ENCODE measurements at regions not wholly inside any gene's neighbourhood (a gene's known extent, or its start where the extent isn't known, plus 50 kb on each side); places are given as distances from the start of the nearest gene placed in this dataset.
"Not testable (repeated sequence)": the region's sequence is repeated elsewhere in the genome, so short reads cannot be mapped to it uniquely, and the experiment has no call there.

DNA sequence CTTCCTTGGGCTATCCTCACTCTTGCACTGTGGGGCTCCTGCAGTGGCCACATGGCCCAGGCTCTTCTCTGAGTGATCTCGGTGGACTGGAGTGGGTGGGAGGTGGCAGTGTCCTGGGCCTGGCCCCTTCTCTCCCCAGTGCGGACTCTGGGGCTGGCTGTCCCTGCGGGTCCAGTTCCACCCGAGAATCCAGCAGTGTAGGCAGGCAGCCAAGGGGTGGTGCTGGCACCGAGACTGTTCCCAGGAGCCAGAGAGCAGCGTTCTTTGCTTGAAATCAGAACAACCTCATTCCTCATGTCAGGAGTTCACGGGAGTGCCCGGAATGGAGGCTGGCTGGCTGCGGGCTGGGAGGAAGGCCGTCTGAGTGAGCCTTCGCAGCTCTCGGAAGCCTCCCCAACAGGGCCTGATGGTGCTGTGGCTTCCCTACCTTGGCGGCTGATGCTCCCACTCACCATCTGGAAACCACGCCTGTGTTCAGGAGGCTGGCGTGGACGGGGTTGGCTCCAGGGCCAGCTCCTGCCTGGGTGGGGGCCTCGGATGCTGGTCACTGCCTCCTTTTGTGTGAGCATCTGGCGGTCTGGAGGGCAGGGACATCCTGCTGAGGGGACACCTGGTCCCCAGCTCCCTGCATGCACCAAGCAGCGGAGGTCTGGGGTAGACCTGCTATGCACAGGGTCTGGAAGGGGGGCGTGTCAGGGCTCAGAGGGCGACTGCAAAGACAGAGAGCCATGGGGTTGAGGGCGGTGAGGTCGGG, 238.9 kb downstream of the TMEM121 start:
- H3K9me3 ChIP-seq; H3K4me1 ChIP-seq; H3K36me3 ChIP-seq; H3K27me3 ChIP-seq; intact Hi-C loops (cut with DNase I; ENCODE audit: low total_unique reads); H3K4me3 ChIP-seq; DNase-seq: not testable (repeated sequence)
- H3K27ac ChIP-seq: peak overlapping the region in 1 of 2 donors; percentile 7

DNA sequence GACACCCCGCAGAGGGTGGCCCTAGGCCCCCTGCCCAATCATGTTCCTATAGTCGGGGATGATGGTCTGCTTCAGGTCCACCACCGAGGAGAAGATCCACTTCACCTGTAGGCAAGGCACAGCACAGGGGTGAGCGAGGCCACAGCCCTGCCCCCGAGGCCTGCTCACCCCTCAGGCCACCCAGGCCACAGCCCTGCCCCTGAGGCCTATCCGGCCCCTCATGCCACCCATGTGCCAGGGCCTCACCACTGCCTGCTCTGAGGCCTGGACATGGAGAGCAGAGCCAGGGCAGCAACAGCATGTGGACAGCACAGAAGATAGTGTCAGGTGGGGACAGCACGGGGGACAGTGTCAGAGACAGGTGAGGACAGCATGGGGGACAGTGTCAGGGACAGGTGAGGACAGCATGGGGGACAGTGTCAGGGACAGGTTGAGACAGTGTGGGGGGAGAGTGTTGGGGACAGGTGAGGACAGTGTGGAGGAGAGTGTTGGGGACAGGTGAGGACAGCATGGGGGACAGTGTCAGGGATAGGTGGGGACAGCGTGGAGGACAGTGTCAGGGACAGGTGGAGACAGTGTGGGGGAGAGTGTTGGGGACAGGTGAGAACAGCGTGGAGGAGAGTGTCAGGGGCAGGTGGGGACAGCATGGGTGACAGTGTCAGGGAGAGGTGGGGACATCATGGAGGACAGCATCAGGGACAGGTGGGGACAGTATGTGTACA, 239.7 kb downstream of the TMEM121 start:
- intact Hi-C loops (cut with DNase I; ENCODE audit: low total_unique reads): no loop called here
- TF ChIP-seq, protein P1, sequence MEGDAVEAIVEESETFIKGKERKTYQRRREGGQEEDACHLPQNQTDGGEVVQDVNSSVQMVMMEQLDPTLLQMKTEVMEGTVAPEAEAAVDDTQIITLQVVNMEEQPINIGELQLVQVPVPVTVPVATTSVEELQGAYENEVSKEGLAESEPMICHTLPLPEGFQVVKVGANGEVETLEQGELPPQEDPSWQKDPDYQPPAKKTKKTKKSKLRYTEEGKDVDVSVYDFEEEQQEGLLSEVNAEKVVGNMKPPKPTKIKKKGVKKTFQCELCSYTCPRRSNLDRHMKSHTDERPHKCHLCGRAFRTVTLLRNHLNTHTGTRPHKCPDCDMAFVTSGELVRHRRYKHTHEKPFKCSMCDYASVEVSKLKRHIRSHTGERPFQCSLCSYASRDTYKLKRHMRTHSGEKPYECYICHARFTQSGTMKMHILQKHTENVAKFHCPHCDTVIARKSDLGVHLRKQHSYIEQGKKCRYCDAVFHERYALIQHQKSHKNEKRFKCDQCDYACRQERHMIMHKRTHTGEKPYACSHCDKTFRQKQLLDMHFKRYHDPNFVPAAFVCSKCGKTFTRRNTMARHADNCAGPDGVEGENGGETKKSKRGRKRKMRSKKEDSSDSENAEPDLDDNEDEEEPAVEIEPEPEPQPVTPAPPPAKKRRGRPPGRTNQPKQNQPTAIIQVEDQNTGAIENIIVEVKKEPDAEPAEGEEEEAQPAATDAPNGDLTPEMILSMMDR (IDR thresholded peaks at IDR 0.05): no peak
- H3K9me3 ChIP-seq: no peaks in the 10 kb centered on the region
- H3K27ac ChIP-seq: no peak overlapping the region
- H3K4me1 ChIP-seq: peaks cover 0 to 7% (median 2%) of the 10 kb centered on the region in 4 donors
- H3K36me3 ChIP-seq: no peaks in the 10 kb centered on the region
- no peak overlapping the region for H3K4me3 ChIP-seq
- no peak for DNase-seq
- no peaks in the 10 kb centered on the region for H3K27me3 ChIP-seq

DNA sequence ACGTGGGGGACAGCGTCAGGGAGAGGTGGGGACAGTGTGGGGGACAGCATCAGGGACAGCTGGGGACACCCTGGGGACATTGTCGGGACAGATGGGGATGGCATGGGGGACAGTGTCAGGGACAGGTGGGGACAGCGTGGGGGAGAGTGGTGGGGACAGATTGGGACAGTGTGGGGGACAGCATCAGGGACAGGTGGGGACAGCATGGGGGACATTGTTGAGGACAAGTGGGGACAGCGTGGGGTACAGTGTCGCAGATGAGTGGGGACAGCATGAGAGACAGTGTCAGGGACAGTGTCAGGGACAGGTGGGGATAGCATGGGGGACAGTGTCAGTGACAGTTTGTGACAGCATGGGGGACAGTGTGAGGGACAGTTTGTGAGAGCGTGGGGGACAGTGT, 240.9 kb downstream of the TMEM121 start:
- TF ChIP-seq, protein P1 (IDR thresholded peaks at IDR 0.05): no peak
- no peak for DNase-seq
- Histone ChIP-seq H3K36me3 (no peaks in the 10 kb centered on the region), H3K27me3 (no peaks in the 10 kb centered on the region), H3K9me3 (no peaks in the 10 kb centered on the region), H3K27ac (no peak overlapping the region), H3K4me1 (peaks cover 0 to 7% (median 2%) of the 10 kb centered on the region in 4 donors), H3K4me3 (no peak overlapping the region)
- intact Hi-C loops (cut with DNase I; ENCODE audit: low total_unique reads): no loop called here

GRCh38 chr14:105768039-105768438, 241.7 kb downstream of the TMEM121 start:
- H3K27me3 ChIP-seq; H3K27ac ChIP-seq; DNase-seq; H3K4me3 ChIP-seq; H3K4me1 ChIP-seq; H3K36me3 ChIP-seq; H3K9me3 ChIP-seq; intact Hi-C loops (cut with DNase I; ENCODE audit: low total_unique reads): not testable (repeated sequence)

GRCh38 chr14:105769061-105769730, 242.8 kb downstream of the TMEM121 start:
- H3K4me1 ChIP-seq; H3K27ac ChIP-seq; H3K27me3 ChIP-seq; H3K9me3 ChIP-seq; intact Hi-C loops (cut with DNase I; ENCODE audit: low total_unique reads); DNase-seq; H3K36me3 ChIP-seq; H3K4me3 ChIP-seq: not testable (repeated sequence)

DNA sequence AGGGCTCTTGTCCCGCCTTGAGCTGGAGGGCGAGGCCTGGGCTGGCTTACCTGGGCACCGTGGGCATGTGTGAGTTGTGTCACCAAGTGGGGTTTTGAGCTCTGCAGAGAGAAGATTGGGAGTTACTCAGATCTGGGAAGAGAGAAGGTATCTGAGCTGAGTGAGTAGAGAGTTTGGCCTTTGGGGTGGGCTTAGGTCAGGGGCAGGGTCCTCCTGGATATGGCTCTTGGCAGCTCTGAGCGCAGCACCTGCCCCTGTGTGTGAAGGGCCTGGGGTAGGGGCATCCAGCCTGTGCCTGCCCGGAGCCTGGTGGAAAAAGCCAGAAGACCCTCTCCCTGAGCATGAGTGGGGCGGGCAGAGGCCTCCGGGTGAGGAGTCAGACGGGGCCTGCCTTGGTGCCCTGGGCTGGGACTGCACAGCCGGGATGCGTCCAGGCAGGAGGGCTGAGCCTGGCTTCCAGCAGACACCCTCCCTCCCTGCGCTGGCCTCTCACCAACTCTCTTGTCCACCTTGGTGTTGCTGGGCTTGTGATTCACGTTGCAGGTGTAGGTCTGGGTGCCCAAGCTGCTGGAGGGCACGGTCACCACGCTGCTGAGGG, 244.3 kb downstream of the TMEM121 start:
- H3K4me3 ChIP-seq; intact Hi-C loops (cut with DNase I; ENCODE audit: low total_unique reads); H3K9me3 ChIP-seq; H3K36me3 ChIP-seq; H3K27me3 ChIP-seq; DNase-seq; H3K4me1 ChIP-seq; H3K27ac ChIP-seq: not testable (repeated sequence)

DNA sequence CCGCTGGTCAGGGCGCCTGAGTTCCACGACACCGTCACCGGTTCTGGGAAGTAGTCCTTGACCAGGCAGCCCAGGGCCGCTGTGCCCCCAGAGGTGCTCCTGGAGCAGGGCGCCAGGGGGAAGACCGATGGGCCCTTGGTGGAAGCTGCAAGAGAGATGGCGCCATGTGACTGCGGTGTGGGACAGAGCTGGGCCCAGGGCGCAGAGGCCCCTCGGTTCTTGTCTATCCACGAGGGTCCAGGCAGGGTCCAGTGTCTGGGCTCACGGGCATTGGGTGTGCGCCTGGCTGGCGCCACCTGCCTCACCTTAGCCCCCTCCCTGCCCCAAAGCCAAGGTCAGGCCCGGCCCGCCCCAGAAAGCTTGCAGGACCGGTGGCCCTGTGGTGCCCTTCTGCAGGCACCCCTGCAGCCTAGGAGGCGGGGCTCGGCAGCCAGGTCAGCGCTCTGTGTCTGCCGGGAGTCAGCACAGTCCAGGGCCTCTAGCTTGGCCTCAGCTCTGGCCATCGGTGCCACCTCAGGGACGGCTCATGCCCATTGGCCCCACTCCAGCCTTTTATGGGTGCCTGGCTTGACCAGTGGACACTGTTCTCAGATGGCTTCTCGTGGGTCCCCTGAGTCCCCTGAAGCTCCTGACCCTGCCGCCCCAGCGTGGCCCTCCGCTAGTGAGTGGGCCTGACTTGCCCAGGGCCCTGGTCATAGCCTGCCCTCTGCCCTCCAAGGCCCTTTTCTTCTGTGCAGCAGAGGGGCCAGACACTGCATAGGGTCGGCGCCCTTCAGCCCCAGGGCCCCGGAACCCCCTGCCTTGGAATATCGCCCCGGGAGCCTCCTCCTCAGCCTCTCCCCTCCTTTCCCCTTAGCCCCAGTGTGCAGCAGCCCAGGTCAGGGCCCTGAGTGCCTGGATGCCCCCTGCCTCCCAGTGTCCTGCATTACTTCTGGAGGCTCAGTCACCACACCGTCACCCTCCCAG, 245.2 kb downstream of the TMEM121 start:
- H3K36me3 ChIP-seq; H3K27ac ChIP-seq; H3K27me3 ChIP-seq; H3K4me3 ChIP-seq; intact Hi-C loops (cut with DNase I; ENCODE audit: low total_unique reads); H3K9me3 ChIP-seq; H3K4me1 ChIP-seq: not testable (repeated sequence)
- DNase-seq: peak in 1 of 2 donors; percentile 64

- H3K27ac ChIP-seq; H3K4me1 ChIP-seq; H3K36me3 ChIP-seq; intact Hi-C loops (cut with DNase I; ENCODE audit: low total_unique reads); H3K27me3 ChIP-seq; H3K9me3 ChIP-seq; DNase-seq; H3K4me3 ChIP-seq: not testable (repeated sequence)
These were observed 246.4 kb downstream of the TMEM121 start for GRCh38 chr14:105772710-105773250.

All from tibial artery (tissue), 4 donors.